HG03432 (cell line): ENCODE measurements at regions not wholly inside any gene's neighbourhood (a gene's known extent, or its start where the extent isn't known, plus 50 kb on each side); places are given as distances from the start of the nearest gene placed in this dataset.
"Not testable (repeated sequence)": the region's sequence is repeated elsewhere in the genome, so short reads cannot be mapped to it uniquely, and the experiment has no call there.

ENCODE experiments used
- ATAC-seq: cut with Tn5 transposase; IDR thresholded peaks from one replicate; pipeline ENCODE4 v1.9.1; 2021; ENCODE audit warnings: mild to moderate bottlenecking, moderate library complexity; ENCODE audit not compliant: unreplicated experiment

GRCh38 chr21:14321042-14321441 lies 61.9 kb downstream of the HSPA13 start:
- ATAC-seq, result no peak

- ATAC-seq, result no peak
These were observed 63.1 kb downstream of the HSPA13 start for GRCh38 chr21:14319805-14320204.

GRCh38 chr21:14318578-14318977 lies 64.4 kb downstream of the HSPA13 start:
- ATAC-seq, result no peak

GRCh38 chr21:14317507-14317906 lies 65.4 kb downstream of the HSPA13 start:
- ATAC-seq, result no peak

- no peak for ATAC-seq
These were observed 69.6 kb downstream of the HSPA13 start for GRCh38 chr21:14313300-14313699.

- ATAC-seq, result no peak
These were observed 70.1 kb downstream of the HSPA13 start for GRCh38 chr21:14312871-14313270.

GRCh38 chr21:14308234-14308633 lies 74.7 kb downstream of the HSPA13 start:
- peak; percentile 49 for ATAC-seq

- no peak for ATAC-seq
These were observed 76.6 kb downstream of the HSPA13 start for GRCh38 chr21:14306126-14306907.

GRCh38 chr21:14303731-14304488 lies 79.0 kb downstream of the HSPA13 start:
- ATAC-seq, result no peak

GRCh38 chr21:14300074-14300473 lies 82.9 kb downstream of the HSPA13 start:
- ATAC-seq, result no peak

GRCh38 chr21:14290576-14290975 lies 74.6 kb downstream of the RBM11 start:
- ATAC-seq, result no peak

- no peak for ATAC-seq
These were observed 73.0 kb downstream of the RBM11 start for GRCh38 chr21:14288922-14289321.

- ATAC-seq, result no peak
These were observed 69.3 kb downstream of the RBM11 start for GRCh38 chr21:14285147-14285761.

- no peak for ATAC-seq
These were observed 68.5 kb downstream of the RBM11 start for GRCh38 chr21:14284481-14284880.

- not testable (repeated sequence) for ATAC-seq
These were observed 65.4 kb downstream of the RBM11 start for GRCh38 chr21:14281188-14281900.
